GM18499 (cell line): ENCODE measurements at regions not wholly inside any gene's neighbourhood (a gene's known extent, or its start where the extent isn't known, plus 50 kb on each side); places are given as distances from the start of the nearest gene placed in this dataset.

Source experiments
- ATAC-seq: cut with Tn5 transposase; IDR thresholded peaks from one replicate; pipeline ENCODE4 v1.9.1; 2021; ENCODE audit warnings: moderate number of reproducible peaks; ENCODE audit not compliant: insufficient read depth, unreplicated experiment

DNA sequence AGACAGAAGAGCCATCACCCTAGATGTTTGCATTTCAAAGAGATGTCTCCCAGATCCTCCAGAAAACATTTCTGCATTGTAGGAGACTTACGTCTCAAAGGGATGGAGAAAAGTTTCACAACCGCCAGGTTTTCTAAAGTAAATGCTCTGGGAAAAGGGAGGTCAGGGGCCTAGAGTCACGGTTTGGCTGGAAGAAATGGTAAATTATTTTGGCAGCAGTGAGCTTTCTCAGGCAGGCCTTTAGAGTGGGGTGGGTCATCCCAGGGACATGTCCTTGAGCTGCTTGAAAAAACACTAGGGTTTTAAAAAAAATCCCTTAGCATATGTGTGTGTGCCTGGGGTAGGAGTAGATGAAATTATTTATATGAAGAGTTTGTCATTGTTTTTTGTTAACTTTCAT lies 728.8 kb downstream of the TYW1 start:
- no peak for ATAC-seq

- ATAC-seq = no peak
These were observed 733.1 kb downstream of the TYW1 start for GRCh38 chr7:67729771-67730170.

GRCh38 chr7:67731704-67732103 lies 735.1 kb downstream of the TYW1 start:
- ATAC-seq = no peak

DNA sequence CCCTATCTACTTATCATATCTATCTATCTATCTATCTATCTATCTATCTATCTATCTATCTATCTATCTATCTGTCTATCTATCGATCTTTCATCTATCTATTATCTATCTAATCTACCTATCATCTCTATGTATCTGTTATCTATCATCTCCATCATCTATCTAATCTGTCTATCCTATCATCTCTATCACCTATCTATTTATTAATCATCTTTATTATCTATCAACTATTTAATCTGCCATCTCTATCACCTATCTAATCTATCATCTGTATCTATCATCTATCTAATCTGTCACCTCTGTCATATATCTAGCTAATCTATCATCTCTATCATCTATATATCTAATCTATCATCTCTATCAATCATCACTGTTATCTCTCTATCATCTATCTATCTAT lies 736.3 kb downstream of the TYW1 start:
- no peak for ATAC-seq

DNA sequence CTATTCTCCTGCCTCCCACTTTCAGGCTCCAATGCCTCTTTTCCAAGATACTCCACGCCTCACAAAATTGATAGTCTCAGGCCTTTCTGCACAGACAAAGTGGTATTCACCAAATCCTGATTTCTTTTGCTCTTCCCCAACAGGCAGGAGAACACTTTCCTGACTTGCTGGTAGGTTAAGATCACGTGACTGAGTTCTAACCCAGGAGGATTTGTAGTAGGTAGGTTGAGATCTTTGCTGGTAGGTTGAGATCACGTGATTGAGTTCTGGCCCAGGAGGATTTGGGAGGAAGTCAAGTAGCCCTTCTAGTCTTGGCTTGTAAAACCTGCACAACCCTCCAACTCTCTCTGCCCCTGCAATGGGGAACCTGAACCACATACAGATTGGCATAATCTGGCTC lies 741.5 kb downstream of the TYW1 start:
- ATAC-seq = no peak

DNA sequence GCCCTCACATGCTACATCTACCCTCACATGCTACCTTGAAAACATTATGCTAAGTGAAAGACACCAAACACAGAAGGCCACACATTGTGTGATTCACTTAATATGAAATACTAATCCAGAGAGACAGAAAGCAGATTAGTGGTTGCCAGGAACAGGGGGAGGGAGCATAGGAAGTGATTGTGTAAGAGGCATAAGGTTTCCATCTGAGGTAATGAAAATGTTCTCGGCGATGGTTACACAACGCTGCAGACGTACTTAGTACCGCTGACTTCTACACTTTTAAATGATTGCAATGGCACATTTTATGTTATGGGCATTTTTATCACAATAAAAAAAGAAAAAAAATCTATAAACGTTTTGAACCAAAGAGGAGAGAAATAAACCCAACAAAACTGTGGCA lies 742.3 kb downstream of the TYW1 start:
- no peak for ATAC-seq

GRCh38 chr7:67743501-67743900 lies 746.9 kb downstream of the TYW1 start:
- ATAC-seq = no peak

GRCh38 chr7:67752227-67752626 lies 755.6 kb downstream of the TYW1 start:
- no peak for ATAC-seq

GRCh38 chr7:67753891-67754290 lies 757.3 kb downstream of the TYW1 start:
- no peak for ATAC-seq

GRCh38 chr7:67754651-67755050 lies 758.0 kb downstream of the TYW1 start:
- ATAC-seq = no peak

DNA sequence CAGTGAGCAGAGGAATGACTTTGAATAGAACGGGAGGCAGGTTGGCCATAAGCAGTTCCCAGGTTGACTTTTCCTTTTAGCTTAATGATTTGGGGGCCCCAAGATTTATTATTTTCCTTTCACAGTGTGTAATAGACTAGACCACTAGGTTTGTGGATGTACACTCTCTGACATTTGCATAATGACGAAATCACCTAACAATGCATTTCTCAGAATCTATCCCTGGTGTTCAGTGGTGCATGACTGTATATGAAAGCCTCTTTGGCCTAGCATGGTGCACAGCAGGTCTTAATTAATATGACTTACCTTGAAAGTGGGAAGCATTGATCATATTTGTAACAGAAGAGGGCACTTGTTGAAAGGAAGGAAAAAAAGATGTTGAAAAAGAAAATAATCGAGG lies 761.9 kb downstream of the TYW1 start:
- no peak for ATAC-seq

DNA sequence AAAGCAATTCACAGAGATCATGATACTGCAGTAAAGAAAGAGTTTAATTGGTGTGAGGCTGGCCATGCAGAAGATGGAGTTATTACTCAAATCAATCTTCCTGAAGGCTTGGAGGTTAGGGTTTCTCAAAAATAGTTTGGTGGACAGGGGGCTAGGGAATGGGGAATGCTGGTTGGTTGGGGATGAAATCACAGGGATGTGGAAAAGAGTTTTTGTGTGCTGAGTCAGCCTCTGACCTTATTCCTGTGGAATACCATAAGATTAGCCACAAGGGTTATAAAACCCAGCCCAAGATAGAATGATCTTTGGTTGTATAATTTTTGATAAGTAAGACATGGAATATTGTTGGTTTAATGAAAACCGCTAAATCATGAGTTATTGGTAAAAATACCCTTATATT lies 764.3 kb downstream of the TYW1 start:
- no peak for ATAC-seq

GRCh38 chr7:67762516-67762915 lies 765.9 kb downstream of the TYW1 start:
- ATAC-seq = no peak

- ATAC-seq = no peak
These were observed 767.7 kb downstream of the TYW1 start for GRCh38 chr7:67764289-67764688.

GRCh38 chr7:67765481-67766175 lies 769.0 kb downstream of the TYW1 start:
- ATAC-seq = no peak

DNA sequence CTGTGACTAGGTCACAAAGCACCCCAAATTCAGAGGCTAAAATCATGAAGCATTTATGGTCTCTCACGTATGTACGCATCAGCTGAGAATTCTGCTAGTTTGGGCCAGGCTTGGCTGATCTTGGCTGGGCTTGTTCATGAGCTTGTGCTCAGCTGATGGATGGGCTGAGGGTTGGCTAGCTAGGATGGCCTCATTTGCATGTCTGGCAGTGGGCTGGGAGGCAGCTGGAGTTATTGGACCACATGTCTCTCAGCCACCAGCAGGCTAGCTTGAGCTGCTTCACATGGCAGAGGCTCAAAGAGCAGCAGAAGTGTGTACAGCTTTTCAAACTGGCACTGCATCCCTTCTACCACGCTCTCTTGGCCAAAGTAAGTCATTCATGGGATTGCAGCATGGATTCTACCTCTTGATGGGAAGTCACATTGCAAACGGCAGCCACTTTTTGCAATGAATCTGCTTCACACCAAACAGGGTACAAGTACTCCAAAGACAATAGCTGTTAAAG lies 770.3 kb downstream of the TYW1 start:
- ATAC-seq = no peak

GRCh38 chr7:67771846-67772605 lies 775.4 kb downstream of the TYW1 start:
- no peak for ATAC-seq

DNA sequence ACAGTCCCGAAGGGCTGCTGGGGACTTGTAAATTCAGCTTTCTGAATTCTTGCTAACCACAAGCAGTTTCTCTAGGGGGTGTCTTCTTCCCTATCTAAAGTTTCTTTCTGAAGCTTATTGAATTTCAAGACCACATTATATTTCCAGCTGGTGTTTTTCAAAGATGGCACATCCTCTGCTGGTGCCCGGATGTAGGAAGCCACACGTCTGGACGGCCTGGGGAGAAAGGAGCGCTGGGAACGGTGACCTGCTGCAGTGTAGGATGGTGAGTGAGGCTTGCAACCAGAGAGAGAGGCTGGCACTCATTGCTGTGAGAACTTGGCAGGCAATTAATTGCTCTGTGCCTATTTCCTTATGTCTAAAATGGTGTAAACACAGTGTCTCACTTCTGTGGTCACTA lies 776.4 kb downstream of the TYW1 start:
- ATAC-seq = no peak

- no peak for ATAC-seq
These were observed 780.5 kb downstream of the TYW1 start for GRCh38 chr7:67777119-67777518.

GRCh38 chr7:67781841-67782240 lies 785.2 kb downstream of the TYW1 start:
- no peak for ATAC-seq

DNA sequence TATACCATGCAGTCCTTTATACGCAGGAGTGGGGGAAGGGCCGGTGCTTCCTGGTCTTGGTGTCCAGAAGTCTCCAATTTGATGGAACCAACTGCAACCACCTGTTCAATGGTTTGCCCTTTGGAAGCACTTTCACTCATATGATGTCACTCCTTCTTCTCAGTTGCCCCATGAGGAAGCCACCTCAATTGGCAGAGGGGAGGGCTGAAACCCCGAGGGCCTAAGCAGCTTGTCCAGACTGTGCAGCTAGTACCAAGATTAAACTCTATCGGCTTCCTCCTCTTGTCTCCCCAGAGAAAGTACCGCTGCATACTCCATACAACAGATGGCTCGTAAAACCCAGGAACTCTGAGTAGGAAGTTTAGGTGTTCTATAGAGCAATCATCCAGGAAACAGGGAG lies 789.4 kb downstream of the TYW1 start:
- ATAC-seq = no peak

- ATAC-seq = no peak
These were observed 792.0 kb downstream of the TYW1 start for GRCh38 chr7:67788669-67789068.
